ENCODE measurements at regions not wholly inside any gene's neighbourhood (a gene's known extent, or its start where the extent isn't known, plus 50 kb on each side); places are given as distances from the start of the nearest gene placed in this dataset.

DNA sequence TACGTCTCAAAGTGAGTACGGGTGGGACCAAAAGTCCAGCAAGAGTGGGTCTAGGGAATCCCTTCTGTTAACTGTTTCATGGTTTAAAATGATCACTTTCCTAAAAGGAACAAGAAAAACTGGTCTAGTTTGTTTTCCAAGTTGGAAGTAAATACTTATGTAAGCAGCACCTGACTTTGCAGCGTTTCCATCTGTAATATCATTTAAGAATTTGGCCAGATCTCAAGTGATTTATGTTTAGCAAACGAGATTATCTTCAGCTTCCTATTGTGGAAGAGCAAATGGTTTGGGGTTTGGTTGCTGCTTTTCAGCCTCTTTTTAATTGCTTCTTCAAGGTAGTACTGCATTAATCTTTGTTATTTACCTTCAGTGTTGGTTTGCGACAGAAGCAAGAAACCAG is 50.4 kb downstream of the FHIP1A start:
- TF ChIP-seq, protein P1, sequence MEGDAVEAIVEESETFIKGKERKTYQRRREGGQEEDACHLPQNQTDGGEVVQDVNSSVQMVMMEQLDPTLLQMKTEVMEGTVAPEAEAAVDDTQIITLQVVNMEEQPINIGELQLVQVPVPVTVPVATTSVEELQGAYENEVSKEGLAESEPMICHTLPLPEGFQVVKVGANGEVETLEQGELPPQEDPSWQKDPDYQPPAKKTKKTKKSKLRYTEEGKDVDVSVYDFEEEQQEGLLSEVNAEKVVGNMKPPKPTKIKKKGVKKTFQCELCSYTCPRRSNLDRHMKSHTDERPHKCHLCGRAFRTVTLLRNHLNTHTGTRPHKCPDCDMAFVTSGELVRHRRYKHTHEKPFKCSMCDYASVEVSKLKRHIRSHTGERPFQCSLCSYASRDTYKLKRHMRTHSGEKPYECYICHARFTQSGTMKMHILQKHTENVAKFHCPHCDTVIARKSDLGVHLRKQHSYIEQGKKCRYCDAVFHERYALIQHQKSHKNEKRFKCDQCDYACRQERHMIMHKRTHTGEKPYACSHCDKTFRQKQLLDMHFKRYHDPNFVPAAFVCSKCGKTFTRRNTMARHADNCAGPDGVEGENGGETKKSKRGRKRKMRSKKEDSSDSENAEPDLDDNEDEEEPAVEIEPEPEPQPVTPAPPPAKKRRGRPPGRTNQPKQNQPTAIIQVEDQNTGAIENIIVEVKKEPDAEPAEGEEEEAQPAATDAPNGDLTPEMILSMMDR (IDR thresholded peaks at IDR 0.05; ENCODE audit: low read depth, low read length) = no peak
- no peaks in the 10 kb centered on the region for H3K9me3 ChIP-seq (ENCODE audit: low read depth)
- no peak overlapping the region for H3K4me3 ChIP-seq
- no peaks in the 10 kb centered on the region for H3K36me3 ChIP-seq
- peaks cover 18% of the 10 kb centered on the region for H3K4me1 ChIP-seq (ENCODE audit: low read depth)
- no peak for DNase-seq (ENCODE audit: low read depth in 1 of 2, low spot score in 1 of 2)
- no peak overlapping the region for H3K27ac ChIP-seq
- H3K27me3 ChIP-seq = no peaks in the 10 kb centered on the region

DNA sequence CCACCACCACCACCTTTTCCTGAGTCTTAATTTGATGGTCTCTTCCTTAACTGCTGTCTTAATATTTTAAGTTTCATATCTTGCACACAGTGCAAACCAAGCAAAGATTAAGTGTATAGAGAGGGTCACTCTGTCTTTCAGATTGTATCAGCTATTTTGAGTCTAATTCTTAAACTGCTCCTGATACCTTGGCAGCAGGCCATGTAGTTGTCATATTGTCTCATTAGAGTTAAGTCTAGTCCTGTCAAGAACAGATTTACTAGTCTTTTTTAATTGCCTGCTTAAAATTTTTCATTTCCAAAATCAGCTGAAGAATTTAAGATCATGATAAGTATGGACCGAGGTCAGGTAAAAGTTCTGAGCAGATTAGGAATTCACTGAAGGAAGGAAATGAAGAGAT is 51.5 kb downstream of the FHIP1A start:
- Histone ChIP-seq H3K4me1 (ENCODE audit: low read depth) (peaks cover 18% of the 10 kb centered on the region), H3K27ac (peak overlapping the region; percentile 44), H3K36me3 (no peaks in the 10 kb centered on the region), H3K27me3 (no peaks in the 10 kb centered on the region), H3K4me3 (no peak overlapping the region), H3K9me3 (ENCODE audit: low read depth) (no peaks in the 10 kb centered on the region)
- DNase-seq (ENCODE audit: low read depth in 1 of 2, low spot score in 1 of 2) = peak in 1 of 2 donors; percentile 9
- TF ChIP-seq, protein P1 (IDR thresholded peaks at IDR 0.05; ENCODE audit: low read depth, low read length) = no peak

DNA sequence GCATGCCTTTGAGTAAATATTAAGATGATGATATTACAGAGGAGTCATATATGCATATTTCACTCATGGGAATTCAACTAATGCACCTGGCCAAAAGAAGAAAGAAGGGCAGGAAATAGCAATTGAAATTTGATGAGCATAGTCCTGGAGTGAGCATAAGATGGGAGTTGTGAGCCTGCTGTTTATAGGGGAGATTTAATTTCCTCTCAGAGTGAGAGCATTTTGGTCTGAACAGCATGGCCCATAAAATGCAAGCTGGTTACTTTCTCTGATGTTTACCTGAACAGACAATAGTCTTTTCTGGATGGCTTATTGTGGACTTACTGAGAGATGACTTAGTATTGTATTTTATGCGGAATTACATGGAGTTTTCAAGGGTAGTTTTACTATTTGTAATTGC is 53.6 kb downstream of the FHIP1A start:
- Histone ChIP-seq H3K4me3 (no peak overlapping the region), H3K27ac (no peak overlapping the region), H3K9me3 (ENCODE audit: low read depth) (no peaks in the 10 kb centered on the region), H3K27me3 (no peaks in the 10 kb centered on the region), H3K4me1 (ENCODE audit: low read depth) (peaks cover 18% of the 10 kb centered on the region), H3K36me3 (no peaks in the 10 kb centered on the region)
- TF ChIP-seq, protein P1 (IDR thresholded peaks at IDR 0.05; ENCODE audit: low read depth, low read length) = no peak
- DNase-seq (ENCODE audit: low read depth in 1 of 2, low spot score in 1 of 2) = no peak

DNA sequence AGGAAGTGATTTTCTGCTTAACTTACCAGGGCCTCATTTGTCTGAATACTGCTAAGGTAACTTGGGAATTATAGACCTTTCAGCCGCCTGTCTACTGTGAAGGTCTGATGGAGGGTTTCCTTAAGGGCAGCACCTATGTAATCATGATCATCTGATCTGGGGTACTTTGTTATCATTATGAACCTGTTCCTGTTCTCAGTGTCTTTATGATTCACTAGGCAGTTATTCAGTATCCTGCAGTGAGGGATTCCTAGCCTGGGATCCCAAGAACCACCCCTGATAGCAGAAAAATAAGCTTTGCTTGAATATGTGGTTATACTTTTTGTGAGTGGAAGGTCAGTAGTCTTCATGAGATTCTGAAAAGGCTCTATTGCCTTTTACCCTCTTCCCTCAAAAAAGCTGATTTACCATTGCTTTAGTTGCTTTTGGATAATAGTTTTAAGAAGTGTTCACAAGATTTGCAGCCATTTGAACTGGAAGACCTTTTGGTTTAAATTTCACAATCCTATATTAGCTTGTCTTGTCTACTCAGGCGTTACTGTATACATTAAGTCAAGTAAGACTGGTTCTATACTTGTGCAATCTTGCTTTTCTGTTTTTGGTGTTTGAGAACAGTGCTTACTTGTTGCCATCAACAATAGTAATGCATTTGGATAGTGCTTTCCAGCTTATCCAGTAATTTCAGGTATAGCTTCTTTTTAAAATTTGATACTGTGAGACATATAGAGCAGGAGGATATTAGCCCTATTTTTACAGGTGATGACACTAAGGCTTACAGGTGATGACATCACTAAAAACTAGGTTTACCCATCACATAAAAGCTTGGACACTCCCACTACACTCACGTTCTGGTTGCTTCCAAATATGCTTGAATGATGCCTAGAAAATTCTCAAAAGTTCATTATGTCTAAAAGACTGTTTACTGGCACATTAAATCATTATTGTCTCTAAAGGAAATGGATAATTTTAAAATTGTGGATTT is 60.0 kb downstream of the FHIP1A start:
- DNase-seq (ENCODE audit: low read depth in 1 of 2, low spot score in 1 of 2) = no peak
- peaks cover 11% of the 10 kb centered on the region for H3K4me1 ChIP-seq (ENCODE audit: low read depth)
- TF ChIP-seq, protein P1 (IDR thresholded peaks at IDR 0.05; ENCODE audit: low read depth, low read length) = no peak
- H3K27ac ChIP-seq = no peak overlapping the region
- H3K36me3 ChIP-seq = no peaks in the 10 kb centered on the region
- no peaks in the 10 kb centered on the region for H3K9me3 ChIP-seq (ENCODE audit: low read depth)
- no peaks in the 10 kb centered on the region for H3K27me3 ChIP-seq
- H3K4me3 ChIP-seq = no peak overlapping the region

DNA sequence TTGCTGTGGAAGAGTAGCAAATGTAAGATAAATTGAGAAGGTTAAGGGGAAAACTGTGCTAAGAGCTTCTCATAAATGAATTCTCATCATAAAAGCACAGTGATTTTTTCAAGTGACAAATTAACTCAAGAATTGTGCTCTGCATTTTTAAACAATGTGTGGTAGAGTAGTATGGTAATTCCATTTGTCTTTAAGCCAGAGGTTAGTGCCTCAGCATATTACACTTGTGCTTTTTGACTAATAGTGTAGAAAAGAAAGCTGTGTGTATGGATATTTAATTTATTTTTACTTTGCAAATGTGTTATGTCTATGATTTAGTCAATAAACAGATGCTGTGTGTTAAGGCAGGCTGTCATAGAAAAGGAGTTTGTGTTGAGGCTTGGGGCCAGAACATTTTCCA is 61.0 kb downstream of the FHIP1A start:
- Histone ChIP-seq H3K9me3 (ENCODE audit: low read depth) (no peaks in the 10 kb centered on the region), H3K27ac (no peak overlapping the region), H3K4me3 (no peak overlapping the region), H3K27me3 (no peaks in the 10 kb centered on the region), H3K36me3 (no peaks in the 10 kb centered on the region), H3K4me1 (ENCODE audit: low read depth) (peaks cover 11% of the 10 kb centered on the region)
- DNase-seq (ENCODE audit: low read depth in 1 of 2, low spot score in 1 of 2) = no peak
- TF ChIP-seq, protein P1 (IDR thresholded peaks at IDR 0.05; ENCODE audit: low read depth, low read length) = no peak

Measured in cardiac muscle cell (in vitro differentiated cells and primary cell).